Astrocyte of the spinal cord (primary cell): ENCODE measurements at regions not wholly inside any gene's neighbourhood (a gene's known extent, or its start where the extent isn't known, plus 50 kb on each side); places are given as distances from the start of the nearest gene placed in this dataset.
"Not testable (repeated sequence)": the region's sequence is repeated elsewhere in the genome, so short reads cannot be mapped to it uniquely, and the experiment has no call there.

Experiments
- DNase-seq: peaks from one replicate; pipeline ENCODE4 v3.0.0; 2011; ENCODE audit warnings: low read depth, low spot score
- H3K4me3 ChIP-seq: 2 replicates; pipeline ENCODE4 v1.5.1; 2011; ENCODE audit warnings: low read depth, mild to moderate bottlenecking, low read length, moderate library complexity
- in situ Hi-C: cut with HindIII; loops from 2 replicates; pipeline ENCODE4 v1.10.0; 2017; ENCODE audit warnings: low sequenced_read_pairs
- TF ChIP-seq, protein P1 (sequence below): IDR thresholded peaks from 2 replicates; pipeline ENCODE4 v1.5.1; 2012; ENCODE audit warnings: low read depth, mild to moderate bottlenecking, low read length, inconsistent platforms

DNA sequence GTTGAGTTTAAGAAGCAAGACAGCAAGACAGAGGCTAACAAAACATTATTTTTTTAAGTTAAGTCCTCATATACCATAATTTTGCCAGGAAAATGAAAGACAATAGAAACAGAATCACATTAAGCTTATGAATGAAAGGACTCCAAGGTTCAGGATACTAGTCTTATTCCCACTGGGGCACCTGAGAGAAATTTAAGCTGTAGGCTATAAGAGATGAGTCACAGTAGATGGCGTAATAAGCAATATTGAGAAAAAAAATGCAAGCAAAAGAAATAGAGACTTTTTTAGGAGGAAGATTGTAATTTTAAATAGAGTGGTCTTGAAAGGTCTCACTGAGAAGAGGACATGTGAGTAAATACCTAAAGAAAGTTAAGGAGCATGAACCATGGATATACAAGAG, 57.1 kb upstream of the KIF2B start:
- no peak for DNase-seq
- no peak overlapping the region for H3K4me3 ChIP-seq
- TF ChIP-seq, protein P1, sequence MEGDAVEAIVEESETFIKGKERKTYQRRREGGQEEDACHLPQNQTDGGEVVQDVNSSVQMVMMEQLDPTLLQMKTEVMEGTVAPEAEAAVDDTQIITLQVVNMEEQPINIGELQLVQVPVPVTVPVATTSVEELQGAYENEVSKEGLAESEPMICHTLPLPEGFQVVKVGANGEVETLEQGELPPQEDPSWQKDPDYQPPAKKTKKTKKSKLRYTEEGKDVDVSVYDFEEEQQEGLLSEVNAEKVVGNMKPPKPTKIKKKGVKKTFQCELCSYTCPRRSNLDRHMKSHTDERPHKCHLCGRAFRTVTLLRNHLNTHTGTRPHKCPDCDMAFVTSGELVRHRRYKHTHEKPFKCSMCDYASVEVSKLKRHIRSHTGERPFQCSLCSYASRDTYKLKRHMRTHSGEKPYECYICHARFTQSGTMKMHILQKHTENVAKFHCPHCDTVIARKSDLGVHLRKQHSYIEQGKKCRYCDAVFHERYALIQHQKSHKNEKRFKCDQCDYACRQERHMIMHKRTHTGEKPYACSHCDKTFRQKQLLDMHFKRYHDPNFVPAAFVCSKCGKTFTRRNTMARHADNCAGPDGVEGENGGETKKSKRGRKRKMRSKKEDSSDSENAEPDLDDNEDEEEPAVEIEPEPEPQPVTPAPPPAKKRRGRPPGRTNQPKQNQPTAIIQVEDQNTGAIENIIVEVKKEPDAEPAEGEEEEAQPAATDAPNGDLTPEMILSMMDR: no peak
- in situ Hi-C loops: no loop called here

DNA sequence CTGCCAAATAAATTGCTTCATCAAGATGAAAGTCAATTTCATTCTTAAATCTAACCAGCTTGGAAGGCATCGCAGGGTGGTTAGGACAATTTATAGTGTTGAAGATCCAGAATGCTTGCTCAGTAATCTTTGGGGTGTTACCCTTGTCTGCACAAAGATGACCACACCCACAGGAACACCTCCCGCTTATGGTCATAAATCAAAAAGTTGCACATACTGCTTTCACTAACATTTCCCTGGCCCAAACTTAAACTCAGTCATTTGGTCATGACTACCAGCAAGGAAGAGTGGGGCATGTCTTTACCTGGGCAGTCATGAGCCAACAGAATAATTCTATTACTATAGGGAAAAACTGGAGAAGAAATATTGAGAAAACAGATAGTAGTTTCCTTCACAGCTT, 57.6 kb upstream of the KIF2B start:
- TF ChIP-seq, protein P1: no peak
- H3K4me3 ChIP-seq: no peak overlapping the region
- no peak for DNase-seq
- in situ Hi-C loops: no loop called here

DNA sequence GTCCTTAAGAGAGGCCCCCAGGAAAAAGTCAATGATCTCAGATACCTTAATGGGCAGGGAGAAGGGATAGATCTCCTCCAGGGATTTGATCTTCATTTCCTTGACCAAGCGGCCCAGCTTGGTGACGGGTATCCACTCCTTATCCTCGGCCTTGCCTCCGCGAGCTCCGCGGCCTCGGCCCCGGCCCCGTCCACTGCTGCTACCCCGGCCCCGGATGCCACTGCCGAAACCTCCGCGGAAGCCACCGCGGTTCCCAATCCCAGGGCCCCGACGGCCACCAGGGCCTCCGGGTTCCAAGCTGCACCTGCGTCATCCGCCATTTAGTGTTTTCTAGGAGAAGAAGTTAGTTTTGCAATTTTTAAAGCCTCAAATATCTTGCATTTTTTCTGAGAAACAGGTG, 65.2 kb upstream of the KIF2B start:
- DNase-seq: no peak
- in situ Hi-C loops: no loop called here
- no peak overlapping the region for H3K4me3 ChIP-seq
- TF ChIP-seq, protein P1: no peak

DNA sequence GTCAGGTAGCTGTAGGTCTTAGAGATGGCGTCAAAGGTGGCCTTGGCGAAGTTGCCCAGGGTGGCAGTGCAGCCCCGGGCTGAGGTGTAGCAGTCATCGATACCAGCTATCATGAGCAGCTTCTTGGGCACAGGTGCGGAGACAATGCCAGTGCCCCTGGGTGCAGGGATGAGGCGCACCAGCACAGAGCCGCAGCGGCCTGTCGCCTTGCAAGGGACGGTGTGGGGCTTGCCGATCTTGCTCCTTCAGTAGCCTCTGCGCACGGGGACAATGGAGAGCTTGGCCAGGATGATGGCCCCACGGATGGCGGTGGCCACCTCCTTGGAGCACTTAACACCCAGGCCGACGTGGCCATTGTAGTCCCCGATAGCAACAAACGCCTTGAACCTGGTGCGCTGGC, 65.6 kb upstream of the KIF2B start:
- DNase-seq, H3K4me3 ChIP-seq, in situ Hi-C loops: not testable (repeated sequence)

DNA sequence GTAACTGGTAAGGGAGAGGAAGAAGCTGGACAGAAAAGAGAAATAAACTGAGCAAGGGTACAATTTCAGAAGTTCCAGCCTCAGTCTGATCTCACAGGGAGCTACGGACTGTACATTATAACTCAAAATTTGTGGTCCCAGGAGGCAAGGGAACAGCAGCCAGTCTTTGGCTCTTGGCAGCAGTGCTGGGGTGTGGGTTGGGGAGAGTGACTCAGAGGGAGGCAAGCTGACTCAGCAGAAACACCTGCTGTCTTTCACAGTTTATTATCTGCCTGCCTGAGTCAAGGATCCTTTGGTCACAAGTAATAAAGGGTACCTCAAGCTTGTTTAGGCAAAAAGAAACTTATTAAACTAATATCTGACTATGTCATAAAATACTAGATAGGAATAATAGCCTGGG, 73.5 kb upstream of the KIF2B start:
- DNase-seq: peak; percentile 82
- in situ Hi-C loops: no loop called here
- no peak overlapping the region for H3K4me3 ChIP-seq
- TF ChIP-seq, protein P1: no peak

DNA sequence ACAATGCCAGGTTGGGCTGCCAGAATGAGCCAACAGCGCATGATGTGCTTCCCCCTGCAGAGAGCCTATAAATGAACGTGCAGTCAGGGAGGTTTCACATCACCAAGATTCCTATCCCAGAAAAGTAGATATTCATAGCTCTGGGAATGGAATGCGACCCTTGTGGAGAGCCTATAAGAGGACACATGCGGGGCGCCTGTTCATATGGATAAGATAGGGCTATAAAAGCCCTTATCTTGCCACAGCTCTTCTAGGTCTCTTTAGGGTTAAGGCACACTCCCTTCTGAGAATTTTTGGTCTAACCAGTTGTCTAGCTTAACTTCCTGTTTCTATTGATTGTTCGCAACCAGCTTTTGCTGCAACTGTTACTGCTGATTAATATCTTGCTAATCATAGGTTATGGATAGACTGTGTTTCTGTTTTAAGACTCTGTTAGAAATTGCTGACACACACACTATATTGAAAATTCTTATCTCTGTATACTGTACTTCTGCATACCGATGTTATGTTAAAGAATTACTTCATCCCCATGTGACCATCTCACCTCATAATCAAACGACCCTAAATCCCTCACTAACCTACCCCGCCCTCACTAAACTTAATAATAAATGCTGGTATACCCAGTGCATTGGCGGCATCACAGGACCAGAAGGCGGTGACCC, 74.4 kb upstream of the KIF2B start:
- in situ Hi-C loops, H3K4me3 ChIP-seq, DNase-seq: not testable (repeated sequence)

DNA sequence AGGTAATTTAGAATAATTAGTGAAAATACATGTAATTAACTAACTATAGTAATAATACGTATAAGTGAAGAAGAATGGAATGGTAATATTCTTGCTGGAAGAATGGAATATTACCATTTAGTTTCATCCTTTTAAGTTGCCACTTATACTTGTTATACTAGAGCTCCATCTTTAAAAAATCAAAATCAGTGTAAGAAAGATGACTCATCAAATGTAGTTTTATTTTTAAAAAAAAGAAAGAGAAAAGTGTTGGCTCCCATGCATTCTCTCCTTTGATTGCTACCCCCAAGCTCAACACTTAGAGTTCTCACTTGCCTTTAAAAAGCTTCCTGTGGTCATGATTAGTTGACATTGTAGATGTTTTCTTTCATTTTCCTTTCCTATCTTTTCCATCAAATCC, 82.4 kb upstream of the KIF2B start:
- H3K4me3 ChIP-seq: no peak overlapping the region
- TF ChIP-seq, protein P1: no peak
- DNase-seq: no peak
- in situ Hi-C loops: no loop called here
